ENCODE measurements at regions not wholly inside any gene's neighbourhood (a gene's known extent, or its start where the extent isn't known, plus 50 kb on each side); places are given as distances from the start of the nearest gene placed in this dataset.
"Not testable (repeated sequence)": the region's sequence is repeated elsewhere in the genome, so short reads cannot be mapped to it uniquely, and the experiment has no call there.

DNA sequence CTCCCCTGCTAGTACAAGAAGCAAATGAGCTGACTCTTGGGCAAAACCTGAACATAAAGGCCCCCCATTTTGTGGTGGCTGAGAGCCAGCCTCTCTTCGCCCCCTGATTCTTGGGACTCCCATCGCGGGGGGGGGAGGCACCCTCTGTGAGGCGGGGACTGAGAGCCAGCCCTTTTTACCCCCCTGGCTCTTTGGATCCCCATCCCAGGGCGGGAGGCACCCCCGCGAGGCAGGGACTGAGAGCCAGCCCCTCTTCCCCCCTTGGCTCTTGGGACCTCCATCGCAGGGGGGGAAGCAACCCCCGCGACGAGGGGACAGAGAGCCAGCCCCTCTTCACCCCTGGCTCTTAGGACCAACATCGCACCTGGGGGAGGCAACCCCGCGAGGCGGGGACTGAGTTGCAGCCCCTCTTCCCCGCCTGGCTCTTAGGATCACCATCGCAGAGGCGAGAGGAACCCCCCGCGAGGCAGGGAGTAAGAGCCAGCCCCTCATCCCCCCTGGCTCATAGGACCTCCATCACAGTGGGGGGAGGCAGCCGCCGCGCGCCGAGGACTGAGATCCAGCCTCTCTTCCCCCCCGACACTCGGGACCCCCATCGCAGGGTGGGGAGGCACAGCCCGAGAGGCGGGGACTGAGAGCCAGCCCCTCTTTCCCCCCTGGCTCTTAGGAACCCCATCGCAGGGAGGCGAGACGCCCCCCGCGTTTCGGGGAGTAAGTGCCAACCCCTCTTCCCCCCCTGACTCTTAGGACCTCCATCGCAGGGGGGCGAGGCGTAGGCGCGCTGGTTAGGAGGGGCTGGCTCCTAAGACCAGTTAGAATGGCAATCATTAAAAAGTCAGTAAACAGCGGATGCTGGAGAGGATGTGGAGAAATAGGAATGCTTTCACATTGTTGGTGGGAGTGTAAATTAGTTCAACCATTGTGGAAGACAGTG is 2428.4 kb upstream of the PCDH20 start:
- no peak for DNase-seq (ENCODE audit: low read depth, low spot score)

DNA sequence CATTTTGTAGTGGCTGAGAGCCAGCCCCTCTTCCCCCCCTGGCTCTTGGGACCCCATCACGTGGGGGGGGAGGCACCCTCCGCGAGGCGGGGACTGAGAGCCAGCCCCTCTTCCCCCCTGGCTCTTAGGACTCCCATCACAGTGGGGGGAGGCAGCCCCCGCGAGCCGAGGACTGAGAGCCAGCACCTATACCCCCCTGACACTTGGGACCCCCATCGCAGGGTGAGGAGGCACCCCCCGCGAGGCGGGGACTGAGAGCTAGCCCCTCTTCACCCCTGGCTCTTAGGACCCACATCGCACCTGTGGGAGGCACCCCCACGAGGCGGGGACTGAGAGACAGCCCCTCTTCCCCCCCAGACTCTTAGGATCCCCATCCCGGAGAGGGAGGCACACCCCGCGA is 2426.5 kb upstream of the PCDH20 start:
- no peak for DNase-seq (ENCODE audit: low read depth, low spot score)

GRCh38 chr13:63840551-63841421 is 2425.1 kb upstream of the PCDH20 start:
- no peak for DNase-seq (ENCODE audit: low read depth, low spot score)

- DNase-seq (ENCODE audit: low read depth, low spot score): no peak
Observed at GRCh38 chr13:63838366-63839110, 2422.9 kb upstream of the PCDH20 start.

GRCh38 chr13:63837701-63838100 is 2422.1 kb upstream of the PCDH20 start:
- not testable (repeated sequence) for DNase-seq (ENCODE audit: low read depth, low spot score)

- DNase-seq (ENCODE audit: low read depth, low spot score): not testable (repeated sequence)
Observed at GRCh38 chr13:63829609-63830008, 2414.0 kb upstream of the PCDH20 start.

DNA sequence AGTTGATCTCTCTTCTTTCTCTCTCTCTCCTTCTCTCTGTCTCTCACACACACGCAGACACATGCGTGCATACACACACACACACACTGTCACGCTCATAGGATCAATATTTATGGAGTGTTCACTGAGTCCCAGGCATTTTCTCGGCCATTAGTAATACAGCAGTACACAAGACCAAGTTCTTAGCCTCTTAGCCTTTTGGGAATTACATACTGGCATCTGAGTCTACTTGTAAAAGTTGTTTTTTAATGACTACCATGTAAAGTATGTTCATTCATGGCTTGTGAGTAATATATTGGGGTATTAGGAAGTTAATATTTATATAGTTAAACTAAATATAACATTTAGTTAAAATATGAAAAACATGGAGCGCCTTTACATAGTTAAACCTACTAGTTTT is 2406.1 kb upstream of the PCDH20 start:
- not testable (repeated sequence) for DNase-seq (ENCODE audit: low read depth, low spot score)

DNA sequence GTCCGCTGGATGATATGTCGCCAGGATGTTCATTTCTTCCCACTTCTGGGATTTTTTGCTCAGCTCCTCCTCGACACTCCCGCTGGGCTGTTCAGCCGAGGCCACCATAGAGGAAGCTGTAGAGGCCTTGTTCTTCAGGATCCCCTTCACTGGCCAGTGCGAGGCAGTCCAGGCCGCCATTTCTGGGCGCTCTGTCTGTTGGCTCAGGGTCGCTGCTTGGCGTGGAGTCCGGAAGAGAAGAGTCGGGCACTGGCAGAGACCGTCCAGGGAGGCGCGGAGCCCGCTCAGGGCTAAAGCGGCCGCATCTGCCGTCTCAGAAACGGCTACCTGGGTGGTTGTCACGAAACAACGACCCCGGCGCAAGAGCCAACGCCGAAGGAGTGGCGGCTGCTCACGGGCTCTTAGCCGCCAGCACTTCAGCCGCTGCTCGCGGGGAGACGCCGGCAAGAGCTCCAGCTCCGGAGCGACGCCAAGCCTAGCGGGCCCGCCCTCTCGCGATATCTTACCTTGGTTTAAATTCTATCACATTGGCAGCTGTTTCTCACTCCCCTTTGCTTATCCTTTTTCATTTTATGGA is 2395.9 kb upstream of the PCDH20 start:
- not testable (repeated sequence) for DNase-seq (ENCODE audit: low read depth, low spot score)

- not testable (repeated sequence) for DNase-seq (ENCODE audit: low read depth, low spot score)
Observed at GRCh38 chr13:63791134-63791533, 2375.5 kb upstream of the PCDH20 start.

- no peak for DNase-seq (ENCODE audit: low read depth, low spot score)
Observed at GRCh38 chr13:63774133-63774532, 2358.5 kb upstream of the PCDH20 start.

GRCh38 chr13:63773476-63773875 is 2357.8 kb upstream of the PCDH20 start:
- DNase-seq (ENCODE audit: low read depth, low spot score): no peak

DNA sequence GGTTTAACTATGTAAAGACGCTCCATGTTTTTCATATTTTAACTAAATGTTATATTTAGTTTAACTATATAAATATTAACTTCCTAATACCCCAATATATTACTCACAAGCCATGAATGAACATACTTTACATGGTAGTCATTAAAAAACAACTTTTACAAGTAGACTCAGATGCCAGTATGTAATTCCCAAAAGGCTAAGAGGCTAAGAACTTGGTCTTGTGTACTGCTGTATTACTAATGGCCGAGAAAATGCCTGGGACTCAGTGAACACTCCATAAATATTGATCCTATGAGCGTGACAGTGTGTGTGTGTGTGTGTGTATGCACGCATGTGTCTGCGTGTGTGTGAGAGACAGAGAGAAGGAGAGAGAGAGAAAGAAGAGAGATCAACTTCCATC is 2342.0 kb upstream of the PCDH20 start:
- DNase-seq (ENCODE audit: low read depth, low spot score): not testable (repeated sequence)

DNA sequence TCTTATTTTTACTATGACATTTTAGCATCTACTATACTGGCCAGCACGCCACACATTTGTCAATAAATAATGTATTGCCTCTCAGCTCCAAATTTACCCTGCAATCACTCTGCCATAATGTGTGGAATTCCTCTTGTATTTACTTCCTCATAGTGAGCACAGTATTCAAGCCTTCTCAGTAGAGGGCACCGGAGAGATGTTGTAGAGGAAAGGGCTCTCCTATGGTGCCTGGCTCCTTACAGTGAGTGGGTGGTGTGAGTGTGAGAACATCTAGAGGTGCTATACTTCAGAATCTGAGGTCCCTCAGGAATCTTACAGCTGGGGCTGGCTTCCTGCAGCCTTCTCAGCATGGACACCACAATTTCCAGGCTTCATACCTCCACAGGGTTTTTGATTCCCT is 2334.2 kb upstream of the PCDH20 start:
- not testable (repeated sequence) for DNase-seq (ENCODE audit: low read depth, low spot score)

GRCh38 chr13:63741814-63742101 is 2326.1 kb upstream of the PCDH20 start:
- DNase-seq (ENCODE audit: low read depth, low spot score): not testable (repeated sequence)

DNA sequence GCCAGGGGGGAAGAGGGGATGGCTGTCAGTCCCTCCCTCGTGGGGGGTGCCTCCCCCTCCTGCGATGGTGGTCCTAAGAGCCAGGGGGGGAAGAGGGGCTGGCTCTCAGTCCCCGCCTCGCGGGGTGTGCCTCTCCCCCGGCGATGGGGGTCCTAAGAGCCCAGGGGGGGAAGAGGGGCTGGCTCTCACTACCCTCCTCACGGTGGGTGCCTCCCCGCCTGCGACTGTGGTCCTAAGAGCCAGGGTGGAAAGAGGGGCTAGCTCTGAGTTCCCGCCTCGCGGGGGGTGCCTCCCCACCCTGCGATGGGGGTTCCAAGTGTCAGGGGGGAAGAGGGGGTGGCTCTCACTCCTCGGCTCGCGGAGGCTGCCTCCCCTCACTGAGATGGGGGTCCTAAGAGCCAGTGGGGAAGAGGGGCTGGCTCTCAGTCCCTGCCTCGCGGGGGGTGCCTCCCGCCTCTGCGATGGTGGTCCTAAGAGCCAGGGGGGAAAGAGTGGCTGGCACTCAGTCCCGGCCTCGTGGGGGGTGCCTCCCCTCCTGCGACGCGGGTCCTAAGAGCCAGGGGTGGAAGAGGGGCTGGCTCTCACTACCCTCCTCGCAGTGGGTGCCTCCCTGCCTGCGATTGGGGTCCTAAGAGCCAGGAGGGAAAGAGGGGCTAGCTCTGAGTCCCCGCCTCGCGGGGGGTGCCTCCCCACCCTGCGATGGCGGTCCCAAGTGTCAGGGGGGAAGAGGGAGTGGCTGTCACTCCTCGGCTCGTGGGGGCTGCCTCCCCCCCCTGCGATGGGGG is 2325.6 kb upstream of the PCDH20 start:
- DNase-seq (ENCODE audit: low read depth, low spot score): no peak

- DNase-seq (ENCODE audit: low read depth, low spot score): not testable (repeated sequence)
Observed at GRCh38 chr13:63739112-63739735, 2323.6 kb upstream of the PCDH20 start.

DNA sequence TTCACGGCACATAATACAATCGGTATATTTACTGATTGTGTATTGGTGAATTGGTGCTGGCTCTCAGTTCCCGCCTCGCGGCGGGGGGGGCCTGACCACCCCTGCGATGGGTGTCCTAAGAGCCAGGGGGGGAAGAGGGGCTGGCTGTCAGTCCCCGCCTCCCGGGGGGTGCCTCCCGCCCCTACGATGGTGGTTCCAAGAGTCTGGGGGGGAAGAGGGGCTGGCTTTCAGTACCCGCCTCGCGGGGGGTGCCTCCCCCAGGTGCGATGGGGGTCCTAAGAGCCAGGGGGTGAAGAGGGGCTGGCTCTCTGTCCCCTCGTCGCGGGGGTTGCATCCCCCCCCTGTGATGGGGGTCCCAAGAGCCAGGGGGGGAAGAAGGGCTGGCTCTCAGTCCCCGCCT is 2321.8 kb upstream of the PCDH20 start:
- no peak for DNase-seq (ENCODE audit: low read depth, low spot score)

DNA sequence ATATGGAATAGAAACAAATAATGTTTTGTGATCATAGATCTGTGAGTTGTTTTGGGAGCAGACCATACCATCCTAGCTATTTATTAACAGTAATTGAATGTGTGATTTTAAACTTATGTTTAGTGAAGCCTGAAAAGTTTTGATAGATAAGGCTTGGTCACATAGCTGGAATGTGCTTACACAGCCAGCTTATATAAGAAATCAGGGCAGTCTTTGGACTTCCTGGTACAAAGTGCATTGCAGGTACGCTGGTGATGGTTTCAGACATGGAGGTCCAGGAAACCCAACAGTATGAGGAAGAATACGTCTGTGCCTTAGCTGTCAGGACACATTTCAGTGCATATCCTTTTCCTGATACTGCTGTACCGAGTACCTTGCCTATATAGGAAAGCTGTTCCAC is 2316.2 kb upstream of the PCDH20 start:
- DNase-seq (ENCODE audit: low read depth, low spot score): no peak

- not testable (repeated sequence) for DNase-seq (ENCODE audit: low read depth, low spot score)
Observed at GRCh38 chr13:63712159-63712558, 2296.5 kb upstream of the PCDH20 start.

DNA sequence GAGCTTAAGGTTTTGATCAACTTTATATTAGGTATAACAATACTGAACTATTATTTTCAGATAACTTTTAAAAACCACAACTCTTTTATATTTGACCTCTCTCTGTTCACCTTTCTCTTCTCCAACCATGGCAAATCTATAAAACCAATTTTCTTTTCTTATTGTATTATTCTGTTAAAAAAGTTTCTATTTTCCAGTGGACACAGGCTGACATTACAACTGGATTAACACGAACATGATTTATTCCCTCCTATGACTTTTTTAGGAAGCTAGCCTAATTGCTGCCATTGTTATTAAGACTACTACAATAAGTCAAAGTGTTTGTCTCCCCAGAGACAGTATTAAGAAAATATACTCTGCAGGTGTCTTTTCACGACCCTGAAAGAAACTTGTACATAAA is 2291.1 kb upstream of the PCDH20 start:
- no peak for DNase-seq (ENCODE audit: low read depth, low spot score)

Measured in brain pericyte (primary cell).